Smooth muscle cell (in vitro differentiated cells): ENCODE measurements at regions not wholly inside any gene's neighbourhood (a gene's known extent, or its start where the extent isn't known, plus 50 kb on each side); places are given as distances from the start of the nearest gene placed in this dataset.

Experiments
- DNase-seq: peaks from one replicate; lab custom pipeline; 2025; ENCODE audit not compliant: unreplicated experiment; lab: John Stamatoyannopoulos, UW
- H2AFZ ChIP-seq: fragments of 200-600 bp; sonication (generic); 2 replicates; pipeline ENCODE4 v1.6.0; 2016; ENCODE audit warnings: antibody characterized with exemption, low read depth, mild to moderate bottlenecking
- H3F3A ChIP-seq: fragments of 200-600 bp; sonication (generic); 2 replicates; pipeline ENCODE4 v1.6.0; 2017; ENCODE audit warnings: antibody characterized with exemption, low read depth
- H3K27ac ChIP-seq: fragments of 200-600 bp; sonication (generic); 2 replicates; pipeline ENCODE4 v1.5.1; 2016; ENCODE audit warnings: low read depth, mild to moderate bottlenecking
- H3K27me3 ChIP-seq: fragments of 200-600 bp; sonication (generic); 2 replicates; pipeline ENCODE4 v1.6.1; 2016; ENCODE audit warnings: low read depth, mild to moderate bottlenecking
- H3K36me3 ChIP-seq: fragments of 200-600 bp; sonication (generic); 2 replicates; pipeline ENCODE4 v1.5.1; 2016; ENCODE audit warnings: low read depth
- H3K4me1 ChIP-seq: fragments of 200-600 bp; sonication (generic); 2 replicates; pipeline ENCODE4 v1.5.1; 2016; ENCODE audit warnings: low read depth
- H3K4me2 ChIP-seq: fragments of 200-600 bp; sonication (generic); 2 replicates; pipeline ENCODE4 v1.6.0; 2016; ENCODE audit warnings: mild to moderate bottlenecking
- H3K4me3 ChIP-seq: fragments of 200-600 bp; sonication (generic); 2 replicates; pipeline ENCODE4 v1.5.1; 2016; ENCODE audit warnings: mild to moderate bottlenecking
- H3K79me2 ChIP-seq: fragments of 200-600 bp; sonication (generic); 2 replicates; pipeline ENCODE4 v1.6.0; 2016; ENCODE audit warnings: low read depth, mild to moderate bottlenecking
- H3K9ac ChIP-seq: fragments of 200-600 bp; sonication (generic); 2 replicates; pipeline ENCODE4 v1.6.0; 2016; ENCODE audit warnings: low read depth
- H3K9me3 ChIP-seq: fragments of 200-600 bp; sonication (generic); replicated peaks from 2 replicates; pipeline ENCODE4 v1.5.1; 2016; ENCODE audit warnings: low read depth
- H4K20me1 ChIP-seq: fragments of 200-600 bp; sonication (generic); 2 replicates; pipeline ENCODE4 v1.6.0; 2016; ENCODE audit warnings: low read depth
- CTCF ChIP-seq: fragments of 200-600 bp; sonication (generic); IDR thresholded peaks from 2 replicates; pipeline ENCODE4 v1.5.1; 2017; ENCODE audit warnings: borderline replicate concordance, mild to moderate bottlenecking, antibody characterized with exemption; ENCODE audit not compliant: insufficient read depth, poor library complexity, severe bottlenecking
- WGBS: methylation state at CpG from one replicate; pipeline ENCODE4 v1.1.7; 2016; ENCODE audit warnings: low lambda C conversion rate; 5-methylcytosine and 5-hydroxymethylcytosine counted together

GRCh38 chrX:125384867-125385266 lies 65.2 kb downstream of the TEX13C start:
- no peaks in the 10 kb centered on the region for H3K79me2 ChIP-seq
- DNase-seq = no peak
- no peak overlapping the region for H3K4me3 ChIP-seq
- H3K27ac ChIP-seq = no peak overlapping the region
- no peaks in the 10 kb centered on the region for H3K4me1 ChIP-seq
- H3K9ac ChIP-seq = no peak overlapping the region
- 45% methylated on average over 1 of the region's 1 CpG for WGBS
- H4K20me1 ChIP-seq = no peaks in the 10 kb centered on the region
- no peaks in the 10 kb centered on the region for H3K36me3 ChIP-seq
- H3K9me3 ChIP-seq = no peaks in the 10 kb centered on the region
- TF ChIP-seq CTCF = no peak
- H2AFZ ChIP-seq = no peak overlapping the region
- no peak overlapping the region for H3K4me2 ChIP-seq
- H3F3A ChIP-seq = no peaks in the 10 kb centered on the region
- no peaks in the 10 kb centered on the region for H3K27me3 ChIP-seq

GRCh38 chrX:125387945-125388344 lies 68.3 kb downstream of the TEX13C start:
- 63% methylated on average over 7 of the region's 7 CpGs for WGBS
- H3K9ac ChIP-seq = no peak overlapping the region

GRCh38 chrX:125394449-125394848 lies 74.8 kb downstream of the TEX13C start:
- no peak for TF ChIP-seq CTCF
- no peak overlapping the region for H3K4me3 ChIP-seq
- no peak overlapping the region for H3K9ac ChIP-seq
- no peaks in the 10 kb centered on the region for H3K79me2 ChIP-seq
- H3K36me3 ChIP-seq = no peaks in the 10 kb centered on the region
- no peaks in the 10 kb centered on the region for H4K20me1 ChIP-seq
- H3K27ac ChIP-seq = no peak overlapping the region
- DNase-seq = no peak
- H2AFZ ChIP-seq = no peak overlapping the region
- no peaks in the 10 kb centered on the region for H3K27me3 ChIP-seq
- no peaks in the 10 kb centered on the region for H3K4me1 ChIP-seq
- no peaks in the 10 kb centered on the region for H3F3A ChIP-seq
- 48% methylated on average over 4 of the region's 4 CpGs for WGBS
- H3K4me2 ChIP-seq = no peak overlapping the region
- no peaks in the 10 kb centered on the region for H3K9me3 ChIP-seq

More at GRCh38 chrX:125387945-125388344, 68.3 kb downstream of the TEX13C start:
- Histone ChIP-seq H2AFZ (no peak overlapping the region), H3K4me2 (no peak overlapping the region), H3K27me3 (no peaks in the 10 kb centered on the region), H4K20me1 (no peaks in the 10 kb centered on the region), H3K36me3 (no peaks in the 10 kb centered on the region), H3K79me2 (no peaks in the 10 kb centered on the region), H3K9me3 (no peaks in the 10 kb centered on the region), H3K4me3 (no peak overlapping the region), H3K27ac (no peak overlapping the region), H3K4me1 (no peaks in the 10 kb centered on the region), H3F3A (no peaks in the 10 kb centered on the region)
- no peak for DNase-seq
- TF ChIP-seq CTCF = no peak

- H3K9ac ChIP-seq = no peak overlapping the region
- H2AFZ ChIP-seq = no peak overlapping the region
- no peaks in the 10 kb centered on the region for H3K27me3 ChIP-seq
- H4K20me1 ChIP-seq = no peaks in the 10 kb centered on the region
- no peaks in the 10 kb centered on the region for H3K9me3 ChIP-seq
- no peak for TF ChIP-seq CTCF
- no peak for DNase-seq
- no peaks in the 10 kb centered on the region for H3K36me3 ChIP-seq
- no peaks in the 10 kb centered on the region for H3K79me2 ChIP-seq
- H3F3A ChIP-seq = no peaks in the 10 kb centered on the region
- no peak overlapping the region for H3K4me3 ChIP-seq
- no peak overlapping the region for H3K27ac ChIP-seq
- no peak overlapping the region for H3K4me2 ChIP-seq
- no peaks in the 10 kb centered on the region for H3K4me1 ChIP-seq
Measured at GRCh38 chrX:125395626-125396025, 76.0 kb downstream of the TEX13C start.
